Stomach (tissue), 4 donors: ENCODE measurements at regions not wholly inside any gene's neighbourhood (a gene's known extent, or its start where the extent isn't known, plus 50 kb on each side); places are given as distances from the start of the nearest gene placed in this dataset.

Experiments used
- POLR2A ChIP-seq, 4 donors: fragments of 450-650 bp; IDR thresholded peaks; one replicate each; pipeline ENCODE4 v1.6.1; 2016; ENCODE audit warnings: antibody characterized with exemption in 4 of 4, control low read depth in 2 of 4, mild to moderate bottlenecking in 1 of 4, moderate library complexity in 1 of 4
- POLR2AphosphoS5 ChIP-seq, 3 donors: sonication (generic); formaldehyde crosslinking; IDR thresholded peaks; one replicate each; pipeline ENCODE4 v1.6.1; 2016; ENCODE audit warnings: antibody characterized with exemption in 3 of 3
- TF ChIP-seq, protein P1 (sequence below), 7 experiments: fragments of 450-650 bp in 4 of 7; fragments of 200-600 bp in 3 of 7; sonication (generic) in 3 of 7; IDR thresholded peaks; one replicate each; pipeline ENCODE4 v1.5.1; 2016 to 2019; ENCODE audit warnings: antibody characterized with exemption in 7 of 7, control low read depth in 2 of 7, mild to moderate bottlenecking in 1 of 7

DNA sequence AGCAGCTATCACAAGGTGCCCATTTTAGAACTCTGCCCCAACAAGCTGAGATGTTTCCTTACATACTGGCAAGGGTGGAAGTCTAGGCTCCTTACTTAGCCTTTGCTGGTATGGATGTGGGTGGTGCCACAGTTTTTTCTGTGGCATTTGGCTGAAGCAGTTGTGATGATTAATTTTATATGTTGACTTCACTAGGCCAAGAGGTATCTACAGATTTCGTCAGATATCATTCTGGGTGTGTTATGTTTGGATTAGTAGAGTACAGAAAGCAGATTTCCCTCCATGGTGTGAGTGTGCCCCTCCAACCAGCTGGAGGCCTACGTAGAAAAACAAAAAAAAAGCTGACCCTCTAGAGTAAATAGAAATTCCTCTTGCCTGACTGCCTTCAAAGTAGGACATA, 317.0 kb downstream of the BARHL2 start:
- TF ChIP-seq, protein P1, sequence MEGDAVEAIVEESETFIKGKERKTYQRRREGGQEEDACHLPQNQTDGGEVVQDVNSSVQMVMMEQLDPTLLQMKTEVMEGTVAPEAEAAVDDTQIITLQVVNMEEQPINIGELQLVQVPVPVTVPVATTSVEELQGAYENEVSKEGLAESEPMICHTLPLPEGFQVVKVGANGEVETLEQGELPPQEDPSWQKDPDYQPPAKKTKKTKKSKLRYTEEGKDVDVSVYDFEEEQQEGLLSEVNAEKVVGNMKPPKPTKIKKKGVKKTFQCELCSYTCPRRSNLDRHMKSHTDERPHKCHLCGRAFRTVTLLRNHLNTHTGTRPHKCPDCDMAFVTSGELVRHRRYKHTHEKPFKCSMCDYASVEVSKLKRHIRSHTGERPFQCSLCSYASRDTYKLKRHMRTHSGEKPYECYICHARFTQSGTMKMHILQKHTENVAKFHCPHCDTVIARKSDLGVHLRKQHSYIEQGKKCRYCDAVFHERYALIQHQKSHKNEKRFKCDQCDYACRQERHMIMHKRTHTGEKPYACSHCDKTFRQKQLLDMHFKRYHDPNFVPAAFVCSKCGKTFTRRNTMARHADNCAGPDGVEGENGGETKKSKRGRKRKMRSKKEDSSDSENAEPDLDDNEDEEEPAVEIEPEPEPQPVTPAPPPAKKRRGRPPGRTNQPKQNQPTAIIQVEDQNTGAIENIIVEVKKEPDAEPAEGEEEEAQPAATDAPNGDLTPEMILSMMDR (IDR thresholded peaks at IDR 0.05) = no peak
- no peak for TF ChIP-seq POLR2A (IDR thresholded peaks at IDR 0.05)
- TF ChIP-seq POLR2AphosphoS5 (IDR thresholded peaks at IDR 0.05) = no peak
